Adrenal gland (tissue), 5 donors: ENCODE measurements at regions not wholly inside any gene's neighbourhood (a gene's known extent, or its start where the extent isn't known, plus 50 kb on each side); places are given as distances from the start of the nearest gene placed in this dataset.

Experiments used
- POLR2A ChIP-seq, 2 donors: fragments of 450-650 bp; IDR thresholded peaks; one replicate each; pipeline ENCODE4 v1.6.1; 2017; ENCODE audit warnings: antibody characterized with exemption in 2 of 2, mild to moderate bottlenecking in 2 of 2, moderate library complexity in 1 of 2
- TF ChIP-seq, protein P1 (sequence below), 6 experiments: fragments of 450-650 bp in 4 of 6; fragments of 200-600 bp in 2 of 6; sonication (generic) in 1 of 6; IDR thresholded peaks; 1 replicate in 5 of 6; 2 replicates in 1 of 6; pipeline versions ENCODE4 v1.5.1 to v1.8.0; 2016 to 2021; ENCODE audit warnings: antibody characterized with exemption in 6 of 6, mild to moderate bottlenecking in 2 of 6, moderate library complexity in 1 of 6
- donor health status: DM: no; HTN: no; CAD: no.

DNA sequence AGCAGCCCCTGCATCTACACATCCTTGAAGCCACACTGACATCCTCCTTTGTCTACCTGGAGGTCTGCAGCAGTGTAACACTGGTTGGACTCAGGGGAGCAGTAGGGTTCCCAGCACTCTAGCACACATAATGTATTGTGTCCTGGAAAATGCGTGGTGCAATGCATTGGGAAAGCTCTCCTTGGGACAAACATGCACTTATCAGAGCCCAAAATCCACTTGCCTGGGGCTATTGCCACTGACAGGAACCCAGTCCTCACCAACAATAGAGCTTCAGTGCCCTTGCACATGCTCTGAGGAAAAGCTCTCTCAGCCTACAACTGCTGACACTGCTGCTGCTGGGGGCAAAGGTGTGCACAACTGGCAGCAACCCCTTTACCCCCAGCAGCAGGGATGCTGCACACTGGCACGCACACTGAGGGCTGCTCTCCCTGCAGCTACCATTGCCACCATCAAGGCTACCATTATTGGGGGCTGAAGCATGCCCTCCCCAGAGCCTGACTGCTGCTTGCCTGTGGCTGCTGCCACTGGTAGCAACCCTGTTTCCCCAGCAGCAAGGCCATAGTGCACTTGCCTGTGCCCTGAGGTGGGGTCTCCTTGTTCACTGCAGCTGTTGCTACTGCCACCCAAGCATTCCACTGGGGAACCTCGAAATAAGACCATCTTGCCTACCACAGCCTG, 221.9 kb downstream of the SLC38A4 start:
- TF ChIP-seq, protein P1, sequence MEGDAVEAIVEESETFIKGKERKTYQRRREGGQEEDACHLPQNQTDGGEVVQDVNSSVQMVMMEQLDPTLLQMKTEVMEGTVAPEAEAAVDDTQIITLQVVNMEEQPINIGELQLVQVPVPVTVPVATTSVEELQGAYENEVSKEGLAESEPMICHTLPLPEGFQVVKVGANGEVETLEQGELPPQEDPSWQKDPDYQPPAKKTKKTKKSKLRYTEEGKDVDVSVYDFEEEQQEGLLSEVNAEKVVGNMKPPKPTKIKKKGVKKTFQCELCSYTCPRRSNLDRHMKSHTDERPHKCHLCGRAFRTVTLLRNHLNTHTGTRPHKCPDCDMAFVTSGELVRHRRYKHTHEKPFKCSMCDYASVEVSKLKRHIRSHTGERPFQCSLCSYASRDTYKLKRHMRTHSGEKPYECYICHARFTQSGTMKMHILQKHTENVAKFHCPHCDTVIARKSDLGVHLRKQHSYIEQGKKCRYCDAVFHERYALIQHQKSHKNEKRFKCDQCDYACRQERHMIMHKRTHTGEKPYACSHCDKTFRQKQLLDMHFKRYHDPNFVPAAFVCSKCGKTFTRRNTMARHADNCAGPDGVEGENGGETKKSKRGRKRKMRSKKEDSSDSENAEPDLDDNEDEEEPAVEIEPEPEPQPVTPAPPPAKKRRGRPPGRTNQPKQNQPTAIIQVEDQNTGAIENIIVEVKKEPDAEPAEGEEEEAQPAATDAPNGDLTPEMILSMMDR (IDR thresholded peaks at IDR 0.05), result no peak
- no peak for TF ChIP-seq POLR2A (IDR thresholded peaks at IDR 0.05)
